Kidney (tissue), 13 donors: ENCODE measurements at regions not wholly inside any gene's neighbourhood (a gene's known extent, or its start where the extent isn't known, plus 50 kb on each side); places are given as distances from the start of the nearest gene placed in this dataset.

Experiments
- DNase-seq, 5 donors: peaks; one replicate each; pipeline ENCODE4 v3.0.0-alpha.2; 2013 to 2020
- FAIRE-seq: peaks from 2 replicates; lab custom pipeline; 2012; peaks lifted over from hg19 to GRCh38; lab: Jason Lieb, UNC
- H3K27ac ChIP-seq, 2 donors: one replicate each; pipeline ENCODE4 v1.7.0; 2013; ENCODE audit warnings: low read depth in 2 of 2, low read length in 2 of 2, inconsistent platforms in 1 of 2
- H3K27me3 ChIP-seq: one replicate; pipeline ENCODE4 v1.7.1; 2013; ENCODE audit warnings: low read length, inconsistent platforms; ENCODE audit not compliant: control insufficient read depth, insufficient read depth
- H3K36me3 ChIP-seq, 3 donors: one replicate each; pipeline versions ENCODE4 v1.7.0 to v1.7.1; 2013; ENCODE audit warnings: low read length in 3 of 3, control low read depth in 1 of 3, inconsistent platforms in 1 of 3; ENCODE audit not compliant: insufficient read depth in 3 of 3, control insufficient read depth in 2 of 3
- H3K4me1 ChIP-seq, 3 donors: one replicate each; pipeline versions ENCODE4 v1.7.0 to v1.7.1; 2013; ENCODE audit warnings: low read length in 3 of 3, inconsistent platforms in 1 of 3, low read depth in 1 of 3; ENCODE audit not compliant: control insufficient read depth in 2 of 3, insufficient read depth in 2 of 3
- H3K4me3 ChIP-seq, 3 donors: one replicate each; pipeline versions ENCODE4 v1.7.0 to v1.8.1; 2013; ENCODE audit warnings: low read length in 3 of 3, control low read depth in 1 of 3, inconsistent platforms in 1 of 3
- H3K9ac ChIP-seq, 3 donors: one replicate each; pipeline versions ENCODE4 v1.7.0 to v1.7.1; 2013; ENCODE audit warnings: low read length in 3 of 3, control low read depth in 1 of 3, inconsistent platforms in 1 of 3
- H3K9me3 ChIP-seq, 3 donors: one replicate each; pipeline versions ENCODE4 v1.7.0 to v1.7.1; 2013; ENCODE audit warnings: low read length in 3 of 3, control low read depth in 1 of 3, inconsistent platforms in 1 of 3; ENCODE audit not compliant: control insufficient read depth in 2 of 3, insufficient read depth in 1 of 3
- CTCF ChIP-seq: IDR thresholded peaks from 3 replicates; pipeline ENCODE4 v1.5.1; 2012; ENCODE audit warnings: mild to moderate bottlenecking, moderate library complexity, borderline replicate concordance; ENCODE audit not compliant: insufficient read depth; ENCODE audit errors: extremely low read depth
- intact Hi-C: fragments of 100-400 bp; cut with DNase I; formaldehyde crosslinking; loops from one replicate; pipeline ENCODE4 v1.11.1; 2022
- donor health status: control.
- donor health status: control.
- donor health status: control.
- donor health status: control.
- donor health status: control.
- donor health status: DM: yes; HTN: yes; CAD: no.
- donor health status: Normal renal cell carcinoma (clear cell type).

- H3K9me3 ChIP-seq, result no peaks in the 10 kb centered on the region
- no peaks in the 10 kb centered on the region for H3K36me3 ChIP-seq
- DNase-seq, result peak; percentile 34 to 59 (median 37)
- H3K27me3 ChIP-seq, result no peaks in the 10 kb centered on the region
- H3K4me1 ChIP-seq, result no peaks in the 10 kb centered on the region
- no peak overlapping the region for H3K4me3 ChIP-seq
- H3K27ac ChIP-seq, result no peak overlapping the region
- no peak for FAIRE-seq
- intact Hi-C loops, result no loop called here
- no peak for TF ChIP-seq CTCF
- H3K9ac ChIP-seq, result no peak overlapping the region
Observed at GRCh38 chr5:15320871-15321270, 179.1 kb upstream of the FBXL7 start.

- no peaks in the 10 kb centered on the region for H3K36me3 ChIP-seq
- FAIRE-seq, result no peak
Observed at GRCh38 chr5:15304914-15305834, 194.8 kb upstream of the FBXL7 start.

GRCh38 chr5:15304066-15304731 is 195.8 kb upstream of the FBXL7 start:
- no peaks in the 10 kb centered on the region for H3K27me3 ChIP-seq
- H3K27ac ChIP-seq, result no peak overlapping the region
- intact Hi-C loops, result no loop called here
- FAIRE-seq (no peak), DNase-seq (no peak)
- H3K9me3 ChIP-seq, result no peaks in the 10 kb centered on the region
- H3K4me3 ChIP-seq, result no peak overlapping the region
- H3K36me3 ChIP-seq, result no peaks in the 10 kb centered on the region
- no peaks in the 10 kb centered on the region for H3K4me1 ChIP-seq
- no peak for TF ChIP-seq CTCF
- H3K9ac ChIP-seq, result no peak overlapping the region

More at GRCh38 chr5:15304914-15305834, 194.8 kb upstream of the FBXL7 start:
- no peak overlapping the region for H3K27ac ChIP-seq
- H3K9me3 ChIP-seq, result no peaks in the 10 kb centered on the region
- no peaks in the 10 kb centered on the region for H3K27me3 ChIP-seq
- no peaks in the 10 kb centered on the region for H3K4me1 ChIP-seq
- no peak overlapping the region for H3K9ac ChIP-seq
- no peak for TF ChIP-seq CTCF
- no peak overlapping the region for H3K4me3 ChIP-seq
- DNase-seq, result no peak
- intact Hi-C loops, result no loop called here
